ENCODE measurements at regions not wholly inside any gene's neighbourhood (a gene's known extent, or its start where the extent isn't known, plus 50 kb on each side); places are given as distances from the start of the nearest gene placed in this dataset.

GRCh38 chr10:32109603-32110002 is 53.4 kb upstream of the KIF5B start:
- TF ChIP-seq POLR2A (IDR thresholded peaks at IDR 0.05) (no peak), CTCF (IDR thresholded peaks at IDR 0.05) (no peak), EP300 (IDR thresholded peaks at IDR 0.05) (no peak)

Measured in ovary (tissue), 3 donors.